Islet precursor cell (in vitro differentiated cells): ENCODE measurements at regions not wholly inside any gene's neighbourhood (a gene's known extent, or its start where the extent isn't known, plus 50 kb on each side); places are given as distances from the start of the nearest gene placed in this dataset.
"Not testable (repeated sequence)": the region's sequence is repeated elsewhere in the genome, so short reads cannot be mapped to it uniquely, and the experiment has no call there.

Source experiments
- DNase-seq: peaks from one replicate; pipeline ENCODE4 v3.0.0-alpha.2; 2018

- DNase-seq, result peak; percentile 98
Observed at GRCh38 chr20:53738039-53738944, 144.7 kb upstream of the ZNF217 start.

DNA sequence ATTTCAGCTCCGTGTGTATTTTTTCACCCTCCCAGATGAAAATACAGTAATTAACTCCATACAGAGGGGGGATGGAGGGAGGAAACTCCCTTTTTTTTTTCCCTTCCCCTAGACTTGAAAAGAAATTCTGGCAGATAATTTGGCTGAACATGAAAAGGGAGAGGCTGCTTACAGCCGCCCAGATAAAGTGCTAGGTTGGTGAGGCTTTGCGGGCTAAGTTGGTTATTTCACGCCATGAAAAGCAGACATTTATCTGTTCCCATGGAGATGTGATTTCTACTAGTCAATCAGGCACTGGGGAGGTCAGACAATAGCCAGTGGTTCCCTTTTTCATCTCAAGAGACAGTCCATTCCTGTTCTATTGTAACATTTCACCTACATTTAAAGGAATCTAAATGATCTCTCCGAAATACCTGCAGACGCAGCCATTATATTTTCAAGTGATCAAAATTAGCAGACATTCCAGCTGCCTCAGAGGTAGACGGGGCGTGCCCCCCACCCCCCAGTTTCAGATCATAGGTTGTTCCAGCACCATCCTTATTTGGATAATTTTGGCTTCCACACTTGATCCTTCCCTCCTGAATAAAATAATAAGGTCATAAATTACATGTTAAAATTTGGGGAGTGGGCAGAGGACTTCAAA, 143.9 kb upstream of the ZNF217 start:
- DNase-seq, result no peak

DNA sequence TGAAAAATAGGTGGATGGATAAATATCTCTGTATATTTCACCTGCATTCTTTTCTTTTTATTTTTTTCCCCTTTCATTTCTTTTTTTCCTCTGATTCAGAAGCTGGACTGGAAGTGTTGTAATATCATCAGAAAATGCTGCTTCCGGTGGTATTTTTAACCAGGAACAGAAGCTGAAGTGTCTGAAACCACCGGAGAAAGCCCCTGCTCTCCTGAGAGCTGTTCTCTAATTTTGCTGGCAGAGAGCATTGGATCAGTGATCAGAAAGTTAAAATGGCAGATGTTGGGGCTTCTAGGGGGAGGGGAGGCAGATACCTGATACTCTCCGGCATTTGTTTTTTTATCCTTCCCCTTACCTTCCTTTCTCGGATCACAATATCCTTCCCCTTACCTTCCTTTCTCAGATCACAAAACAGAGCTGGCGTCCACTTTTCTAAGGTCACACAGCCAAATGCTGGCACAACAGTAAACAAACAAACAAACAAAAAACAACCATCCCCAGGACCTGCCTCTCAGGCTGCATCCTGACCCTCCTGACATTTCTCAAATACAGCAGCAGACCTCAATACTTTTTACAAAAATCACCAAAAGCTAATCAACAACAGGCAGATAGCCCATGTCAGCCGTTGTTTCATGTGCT, 143.2 kb upstream of the ZNF217 start:
- DNase-seq, result no peak

- DNase-seq, result peak; percentile 79
Observed at GRCh38 chr20:53736122-53736756, 142.6 kb upstream of the ZNF217 start.

DNA sequence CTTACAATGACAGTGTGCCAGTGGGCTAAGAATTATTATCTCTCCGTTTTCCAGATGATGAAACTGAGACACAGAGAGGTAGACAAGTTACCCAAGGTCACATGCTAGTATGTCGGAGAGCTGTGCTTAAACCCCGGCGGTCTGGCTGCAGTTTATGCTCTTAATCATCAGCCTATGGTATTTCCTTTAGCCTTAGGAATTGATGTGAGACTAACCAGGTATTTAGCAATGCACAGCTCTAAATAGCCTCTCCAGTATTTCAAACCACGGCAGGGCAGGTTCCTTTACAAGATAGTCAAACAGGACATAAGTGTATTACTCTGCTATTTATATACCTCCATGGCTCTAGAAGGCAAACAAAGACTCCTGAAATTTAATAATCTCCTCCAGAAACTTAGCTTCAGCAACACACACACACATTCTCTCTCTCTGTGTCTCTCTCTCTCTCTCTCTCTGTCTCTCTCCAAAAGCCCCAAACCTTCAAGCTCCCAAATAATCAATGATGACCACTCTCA, 142.0 kb upstream of the ZNF217 start:
- DNase-seq, result peak; percentile 90

DNA sequence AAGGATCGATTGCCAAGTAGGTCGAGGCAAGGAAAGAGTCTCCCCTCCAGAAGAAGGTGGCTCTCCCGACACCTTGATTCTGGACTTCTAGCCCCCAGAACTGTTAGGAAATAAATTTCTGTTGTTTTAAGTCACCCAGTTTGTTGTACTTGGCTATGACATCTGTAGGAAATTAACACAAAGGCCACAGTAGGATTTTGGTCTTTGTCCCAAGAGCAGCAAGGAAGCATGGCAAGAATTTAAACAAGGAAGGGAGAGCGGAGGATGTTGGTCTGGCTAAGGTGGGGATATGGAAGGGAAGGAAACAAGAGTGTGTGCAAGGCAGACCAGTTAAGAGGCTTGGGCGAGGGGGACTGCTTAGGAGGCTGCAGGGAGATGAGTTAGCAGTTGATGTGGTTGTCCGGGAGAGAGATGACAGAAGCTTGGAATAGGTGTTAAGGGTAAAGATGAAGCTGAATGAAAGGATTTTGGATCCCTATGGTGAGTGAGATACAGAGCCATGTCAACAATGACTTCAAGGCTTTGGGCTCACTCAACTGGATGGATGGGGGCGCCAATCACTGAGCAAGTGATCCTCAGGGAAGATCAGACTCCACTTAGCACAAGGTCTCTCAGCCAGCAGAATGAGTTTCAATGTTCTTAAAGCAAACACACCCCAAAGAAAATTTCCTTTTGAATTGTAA, 140.5 kb upstream of the ZNF217 start:
- DNase-seq, result no peak

DNA sequence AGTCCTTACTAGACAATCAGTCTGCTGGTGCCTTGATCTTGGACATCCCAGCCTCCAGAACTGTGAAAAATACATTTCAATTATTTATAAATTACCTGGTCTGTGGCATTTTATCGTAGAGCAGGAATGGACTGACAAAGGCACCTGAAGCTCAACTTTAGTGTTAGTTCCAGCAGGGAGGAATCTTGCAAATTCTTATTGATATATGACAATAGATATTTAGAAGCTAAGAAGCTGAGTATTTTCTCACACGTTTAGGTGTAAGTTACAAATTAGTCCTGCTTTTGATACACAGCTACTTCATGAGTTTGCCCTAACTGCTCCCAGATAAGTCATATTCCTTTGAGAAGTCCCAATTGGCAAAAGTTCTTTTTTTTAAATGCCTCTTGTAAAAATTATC, 138.0 kb upstream of the ZNF217 start:
- no peak for DNase-seq

- no peak for DNase-seq
Observed at GRCh38 chr20:53728359-53728758, 134.7 kb upstream of the ZNF217 start.

DNA sequence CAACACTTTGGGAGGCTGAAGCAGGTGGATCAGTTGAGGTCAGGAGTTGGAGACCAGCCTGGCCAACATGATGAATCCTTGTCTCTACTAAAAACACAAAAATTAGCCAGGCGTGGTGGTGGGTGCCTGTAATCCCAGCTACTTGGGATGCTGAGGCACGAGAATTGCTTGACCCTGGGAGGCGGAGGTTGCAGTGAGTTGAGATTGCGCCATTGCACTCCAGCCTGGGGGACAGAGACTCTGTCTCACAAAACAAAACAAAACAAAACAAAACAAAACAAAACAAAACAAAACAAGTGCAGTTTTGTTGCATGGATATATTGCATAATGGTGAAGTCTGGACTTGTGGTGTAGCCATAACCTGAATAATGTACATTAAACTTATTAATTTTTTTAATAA, 133.6 kb upstream of the ZNF217 start:
- DNase-seq, result not testable (repeated sequence)

DNA sequence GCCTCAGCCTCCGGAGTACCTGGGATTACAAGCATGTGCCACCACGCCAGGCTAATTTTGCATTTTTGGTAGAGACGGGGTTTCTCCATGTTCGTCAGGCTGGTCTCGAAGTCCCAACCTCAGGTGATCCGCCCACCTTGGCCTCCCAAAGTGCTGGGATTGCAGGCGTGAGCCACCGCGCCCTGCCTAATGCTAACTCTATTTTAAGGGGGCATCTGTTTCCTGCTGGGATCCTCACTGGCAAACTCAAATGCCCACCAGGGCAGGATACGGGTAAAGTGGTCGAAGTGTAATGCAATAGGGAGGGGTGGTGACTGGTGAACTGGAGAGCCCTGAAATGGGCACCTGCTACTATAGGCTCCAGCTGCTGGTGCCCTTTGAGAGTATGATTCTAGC, 131.9 kb upstream of the ZNF217 start:
- DNase-seq, result no peak

- no peak for DNase-seq
Observed at GRCh38 chr20:53723621-53724020, 130.0 kb upstream of the ZNF217 start.

- no peak for DNase-seq
Observed at GRCh38 chr20:53723045-53723444, 129.4 kb upstream of the ZNF217 start.

DNA sequence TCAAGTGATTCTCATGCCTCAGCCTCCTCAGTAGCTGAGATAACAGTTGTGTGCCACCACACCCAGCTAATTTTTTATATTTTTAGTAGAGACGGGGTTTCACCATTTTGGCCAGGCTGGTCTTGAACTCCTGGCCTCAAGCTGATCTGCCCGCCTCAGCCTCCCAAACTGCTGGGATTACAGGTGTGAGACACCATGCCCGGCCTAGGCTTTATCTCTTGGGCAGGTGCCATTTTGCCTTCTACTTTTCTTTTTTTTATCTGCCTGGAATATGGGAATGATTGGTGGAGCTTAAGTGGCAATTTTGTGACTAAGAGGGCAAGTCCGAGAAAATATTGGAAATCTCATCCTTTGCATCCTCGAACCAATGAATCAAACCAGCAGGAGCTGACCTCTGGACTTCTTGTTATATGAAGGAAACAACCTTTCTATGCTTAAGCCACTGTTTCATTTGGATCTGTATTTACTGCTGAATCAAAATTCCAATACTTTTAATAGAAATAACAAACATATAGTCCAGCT, 128.9 kb upstream of the ZNF217 start:
- DNase-seq, result no peak

- not testable (repeated sequence) for DNase-seq
Observed at GRCh38 chr20:53721445-53721963, 127.9 kb upstream of the ZNF217 start.

GRCh38 chr20:53719171-53719803, 125.6 kb upstream of the ZNF217 start:
- not testable (repeated sequence) for DNase-seq

- no peak for DNase-seq
Observed at GRCh38 chr20:53718142-53719021, 124.7 kb upstream of the ZNF217 start.

- no peak for DNase-seq
Observed at GRCh38 chr20:53716395-53716794, 122.8 kb upstream of the ZNF217 start.

DNA sequence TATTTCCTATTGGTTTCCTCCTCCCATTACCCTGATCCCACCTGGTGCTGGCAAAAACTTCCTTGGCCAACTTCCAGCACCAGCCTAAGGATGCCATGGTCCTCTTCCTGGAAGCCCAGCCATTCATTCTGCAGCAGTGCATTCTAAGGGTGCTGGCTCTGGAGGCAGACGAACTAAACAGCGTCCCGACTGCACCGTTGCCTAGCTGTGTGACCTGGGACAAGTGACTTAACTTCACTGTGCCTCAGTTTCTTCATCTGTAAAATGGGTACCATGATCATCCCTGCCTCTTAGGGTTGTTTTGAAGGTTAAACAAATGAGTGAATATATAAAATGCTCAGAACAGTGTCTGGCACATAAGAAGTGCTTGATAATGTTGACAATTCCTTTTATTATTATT, 120.9 kb upstream of the ZNF217 start:
- DNase-seq, result no peak

GRCh38 chr20:53713328-53714056, 119.9 kb upstream of the ZNF217 start:
- DNase-seq, result no peak
